GM12878 (cell line): ENCODE measurements at regions not wholly inside any gene's neighbourhood (a gene's known extent, or its start where the extent isn't known, plus 50 kb on each side); places are given as distances from the start of the nearest gene placed in this dataset.

ENCODE experiments used
- ATAC-seq: fragments of 200-7000 bp; cut with Tn5 transposase; 3 replicates; pipeline ENCODE4 v1.9.1; 2020; ENCODE audit warnings: mild to moderate bottlenecking, moderate library complexity
- BruUV-seq: library from RNA; stranded (reverse); fragments of 400-500 nt; replicated peaks from 2 replicates; lab custom pipeline; 2021; lab: Mats Ljungman, UMichigan
- CTCF ChIA-PET: fragments of 300-600 bp; sonication (Branson Sonifier 250); formaldehyde crosslinking; extraction: SDS; loops from one replicate; lab custom pipeline; 2021; ENCODE audit warnings: inconsistent platforms; lab: Yijun Ruan, JAX
- POLR2A ChIA-PET: fragments of 350-600 bp; formaldehyde crosslinking; extraction: SDS; loops from one replicate; lab custom pipeline; 2021; ENCODE audit warnings: inconsistent platforms; lab: Charles Lee
- RAD21 ChIA-PET: fragments of 300-600 bp; sonication (Branson Sonifier 250); formaldehyde crosslinking; loops from one replicate; lab custom pipeline; 2023; ENCODE audit warnings: antibody characterized with exemption; ENCODE audit not compliant: unreplicated experiment; lab: Charles Lee
- SMC1A ChIA-PET: fragments of 300-600 bp; sonication (Branson Sonifier 250); formaldehyde crosslinking; loops from one replicate; lab custom pipeline; 2023; ENCODE audit not compliant: unreplicated experiment, uncharacterized antibody; lab: Charles Lee
- DNase-seq: peaks from one replicate; pipeline ENCODE4 v3.0.0-alpha.2; 2011; ENCODE audit warnings: low read depth, low spot score
- FAIRE-seq: peaks from 3 replicates; lab custom pipeline; 2011; peaks lifted over from hg19 to GRCh38; lab: Jason Lieb, UNC
- H2AFZ ChIP-seq: 2 replicates; pipeline ENCODE4 v1.6.0; 2011; ENCODE audit warnings: low read depth, low read length, control low read depth; ENCODE audit not compliant: control insufficient read depth
- H3K27ac ChIP-seq: 2 replicates; pipeline ENCODE4 v1.5.1; 2011; ENCODE audit warnings: control low read depth; ENCODE audit not compliant: control insufficient read depth, insufficient read depth
- H3K27me3 ChIP-seq, 2 experiments: replicated peaks in 1 of 2; 2 replicates each; pipeline versions ENCODE4 v1.6.0 to v1.6.1; 2011; ENCODE audit warnings: low read length in 1 of 2; ENCODE audit not compliant: control insufficient read depth in 2 of 2, insufficient read depth in 2 of 2
- H3K36me3 ChIP-seq, 2 experiments: 2 replicates each; pipeline ENCODE4 v1.5.1; 2011; ENCODE audit warnings: low read length in 1 of 2; ENCODE audit not compliant: control insufficient read depth in 2 of 2, insufficient read depth in 2 of 2
- H3K4me1 ChIP-seq: 2 replicates; pipeline ENCODE4 v1.6.1; 2011; ENCODE audit warnings: mild to moderate bottlenecking, low read length, moderate library complexity, mixed read lengths; ENCODE audit not compliant: control insufficient read depth, insufficient read depth
- H3K4me2 ChIP-seq: 2 replicates; pipeline ENCODE4 v1.6.0; 2011; ENCODE audit warnings: control low read depth; ENCODE audit not compliant: control insufficient read depth, insufficient read depth
- H3K4me3 ChIP-seq: fragments of 200-600 bp; sonication (generic); 2 replicates; pipeline ENCODE4 v1.5.1; 2016
- H3K79me2 ChIP-seq: 2 replicates; pipeline ENCODE4 v1.6.0; 2011; ENCODE audit warnings: low read length; ENCODE audit not compliant: control insufficient read depth, insufficient read depth
- H3K9ac ChIP-seq: 2 replicates; pipeline ENCODE4 v1.8.0; 2011; ENCODE audit warnings: low read length, control low read depth, mixed read lengths; ENCODE audit not compliant: control insufficient read depth, insufficient read depth
- H3K9me3 ChIP-seq: replicated peaks from 3 replicates; pipeline ENCODE4 v1.5.1; 2011; ENCODE audit warnings: mild to moderate bottlenecking, low read length; ENCODE audit not compliant: control insufficient read depth, insufficient read depth
- H4K20me1 ChIP-seq: 2 replicates; pipeline ENCODE4 v1.6.0; 2011; ENCODE audit not compliant: control insufficient read depth, insufficient read depth
- CBX3 ChIP-seq: fragments of 200-600 bp; sonication (generic); IDR thresholded peaks from 2 replicates; pipeline ENCODE4 v1.6.1; 2016; ENCODE audit warnings: low read depth, borderline replicate concordance
- EED ChIP-seq: sonication (generic); IDR thresholded peaks from 2 replicates; pipeline ENCODE4 v1.6.1; 2016; ENCODE audit warnings: antibody characterized with exemption, low read depth
- FOXM1 ChIP-seq: IDR thresholded peaks from 2 replicates; pipeline ENCODE4 v1.6.1; 2012; ENCODE audit warnings: low read depth, mild to moderate bottlenecking, inconsistent platforms, low read length, moderate library complexity
- IKZF1 ChIP-seq: fragments of 450-650 bp; conservative IDR thresholded peaks from 2 replicates; pipeline ENCODE4 v1.6.1; 2017; ENCODE audit warnings: antibody characterized with exemption, mild to moderate bottlenecking
- SUZ12 ChIP-seq: fragments of 200-600 bp; sonication (generic); IDR thresholded peaks from one replicate; pipeline ENCODE4 v1.6.1; 2018; ENCODE audit warnings: antibody characterized with exemption, mild to moderate bottlenecking; ENCODE audit not compliant: unreplicated experiment
- ZBTB4 ChIP-seq: fragments of 450-650 bp; formaldehyde crosslinking; IDR thresholded peaks from 2 replicates; pipeline ENCODE4 v1.4.0; 2022; ENCODE audit warnings: mild to moderate bottlenecking, moderate library complexity
- ZZZ3 ChIP-seq: IDR thresholded peaks from 2 replicates; pipeline ENCODE4 v1.6.1; 2011; ENCODE audit warnings: low read depth; ENCODE audit not compliant: control insufficient read depth, insufficient read length
- WGBS: methylation state at CpG from one replicate; pipeline ENCODE4 v1.1.6; 2016; ENCODE audit warnings: low lambda C conversion rate; ENCODE audit not compliant: insufficient replicate concordance, insufficient coverage; ENCODE audit errors: missing lambda C conversion rate; 5-methylcytosine and 5-hydroxymethylcytosine counted together
- in situ Hi-C: fragments of 300-500 bp; cut with MboI; formaldehyde crosslinking; loops from 9 replicates; pipeline ENCODE4 v1.14.3; 2018; ENCODE audit warnings: mixed read lengths
- intact Hi-C: fragments of 100-400 bp; cut with micrococcal nuclease; formaldehyde crosslinking; loops from one replicate; pipeline ENCODE4 v1.14.2; 2022; ENCODE audit not compliant: unreplicated experiment

GRCh38 chr11:122392508-122392907 is 263.0 kb upstream of the UBASH3B start:
- intact Hi-C loops = no loop called here
- Histone ChIP-seq H3K27me3 (no peaks in the 10 kb centered on the region), H2AFZ (no peak overlapping the region), H3K4me2 (no peak overlapping the region), H3K9ac (no peak overlapping the region), H3K9me3 (no peaks in the 10 kb centered on the region)
- RAD21 ChIA-PET = no interaction called here
- BruUV-seq = no TSS peak
- WGBS = 32% methylated on average over 3 of the region's 3 CpGs
- no peak for TF ChIP-seq ZBTB4
- TF ChIP-seq EED = no peak
- TF ChIP-seq FOXM1 = no peak
- TF ChIP-seq ZZZ3 = no peak
- TF ChIP-seq, all 136 proteins: peak for 0
- ChIA-PET SMC1A (no interaction called here), POLR2A (no interaction called here), CTCF (interaction anchor here (1.3 kb wide), 1 partner anchor 21 kb away, joined by 4 read pairs; no protein-coding TSS in a partner anchor)
- ATAC-seq (no peak), DNase-seq (no peak), FAIRE-seq (no peak)
- Histone ChIP-seq H3K36me3 (no peaks in the 10 kb centered on the region), H3K4me1 (no peaks in the 10 kb centered on the region), H3K27ac (no peak overlapping the region), H3K4me3 (no peak overlapping the region), H3K79me2 (no peaks in the 10 kb centered on the region), H4K20me1 (no peaks in the 10 kb centered on the region)
- in situ Hi-C loops = no loop called here

GRCh38 chr11:122391049-122391448 is 264.5 kb upstream of the UBASH3B start:
- ChIA-PET RAD21 (no interaction called here), SMC1A (interaction anchor here (0.6 kb wide), 1 partner anchor 612 kb away, joined by 3 read pairs; no protein-coding TSS in a partner anchor), POLR2A (interaction anchor here (0.6 kb wide), 2 partner anchors 25 to 74 kb away, joined by 3 to 10 read pairs; no protein-coding TSS in a partner anchor)
- DNase-seq (no peak), FAIRE-seq (no peak), ATAC-seq (no peak)
- no peaks in the 10 kb centered on the region for H3K27me3 ChIP-seq
- H4K20me1 ChIP-seq = no peaks in the 10 kb centered on the region
- no peaks in the 10 kb centered on the region for H3K79me2 ChIP-seq
- H3K4me3 ChIP-seq = no peak overlapping the region
- H3K27ac ChIP-seq = no peak overlapping the region
- no peak overlapping the region for H3K4me2 ChIP-seq
- TF ChIP-seq SUZ12 = no peak
- no peak for TF ChIP-seq IKZF1
- no peak for TF ChIP-seq CBX3
- TF ChIP-seq, all 136 proteins: peak for 0
- Histone ChIP-seq H2AFZ (no peak overlapping the region), H3K9ac (no peak overlapping the region), H3K4me1 (no peaks in the 10 kb centered on the region), H3K36me3 (no peaks in the 10 kb centered on the region), H3K9me3 (no peaks in the 10 kb centered on the region)
- no TSS peak for BruUV-seq
- CTCF ChIA-PET = interaction anchor here (0.8 kb wide), 1 partner anchor 106 kb away, joined by 3 read pairs; no protein-coding TSS in a partner anchor
- in situ Hi-C loops (no loop called here), intact Hi-C loops (no loop called here)
